ENCODE measurements at regions not wholly inside any gene's neighbourhood (a gene's known extent, or its start where the extent isn't known, plus 50 kb on each side); places are given as distances from the start of the nearest gene placed in this dataset.

GRCh38 chr22:47556473-47556872 lies 794.0 kb downstream of the TBC1D22A start:
- in situ Hi-C loops (cut with HindIII; ENCODE audit: low pct_unique_long_range_greater_than_20kb, low sequenced_read_pairs), result no loop called here
- DNase-seq (ENCODE audit: low read depth in 1 of 2, low spot score in 1 of 2), result no peak
- TF ChIP-seq JUND (IDR thresholded peaks at IDR 0.05; ENCODE audit: low read depth), result no peak

GRCh38 chr22:47553436-47553835 lies 791.0 kb downstream of the TBC1D22A start:
- in situ Hi-C loops (cut with HindIII; ENCODE audit: low pct_unique_long_range_greater_than_20kb, low sequenced_read_pairs), result no loop called here
- no peak for TF ChIP-seq JUND (IDR thresholded peaks at IDR 0.05; ENCODE audit: low read depth)
- DNase-seq (ENCODE audit: low read depth in 1 of 2, low spot score in 1 of 2), result no peak

GRCh38 chr22:47552541-47553205 lies 790.2 kb downstream of the TBC1D22A start:
- in situ Hi-C loops (cut with HindIII; ENCODE audit: low pct_unique_long_range_greater_than_20kb, low sequenced_read_pairs), result no loop called here
- DNase-seq (ENCODE audit: low read depth in 1 of 2, low spot score in 1 of 2), result no peak
- no peak for TF ChIP-seq JUND (IDR thresholded peaks at IDR 0.05; ENCODE audit: low read depth)

- in situ Hi-C loops (cut with HindIII; ENCODE audit: low pct_unique_long_range_greater_than_20kb, low sequenced_read_pairs), result no loop called here
- DNase-seq (ENCODE audit: low read depth in 1 of 2, low spot score in 1 of 2), result peak in 1 of 2 experiments; percentile 1
- no peak for TF ChIP-seq JUND (IDR thresholded peaks at IDR 0.05; ENCODE audit: low read depth)
These were observed 789.6 kb downstream of the TBC1D22A start for GRCh38 chr22:47552024-47552423.

- no peak for DNase-seq (ENCODE audit: low read depth in 1 of 2, low spot score in 1 of 2)
- in situ Hi-C loops (cut with HindIII; ENCODE audit: low pct_unique_long_range_greater_than_20kb, low sequenced_read_pairs), result no loop called here
- TF ChIP-seq JUND (IDR thresholded peaks at IDR 0.05; ENCODE audit: low read depth), result no peak
These were observed 789.0 kb downstream of the TBC1D22A start for GRCh38 chr22:47551431-47551775.

GRCh38 chr22:47550524-47551430 lies 788.3 kb downstream of the TBC1D22A start:
- DNase-seq (ENCODE audit: low read depth in 1 of 2, low spot score in 1 of 2), result no peak
- in situ Hi-C loops (cut with HindIII; ENCODE audit: low pct_unique_long_range_greater_than_20kb, low sequenced_read_pairs), result no loop called here
- TF ChIP-seq JUND (IDR thresholded peaks at IDR 0.05; ENCODE audit: low read depth), result no peak

GRCh38 chr22:47549741-47550340 lies 787.4 kb downstream of the TBC1D22A start:
- in situ Hi-C loops (cut with HindIII; ENCODE audit: low pct_unique_long_range_greater_than_20kb, low sequenced_read_pairs), result no loop called here
- no peak for DNase-seq (ENCODE audit: low read depth in 1 of 2, low spot score in 1 of 2)
- no peak for TF ChIP-seq JUND (IDR thresholded peaks at IDR 0.05; ENCODE audit: low read depth)

GRCh38 chr22:47548953-47549740 lies 786.7 kb downstream of the TBC1D22A start:
- in situ Hi-C loops (cut with HindIII; ENCODE audit: low pct_unique_long_range_greater_than_20kb, low sequenced_read_pairs), result no loop called here
- TF ChIP-seq JUND (IDR thresholded peaks at IDR 0.05; ENCODE audit: low read depth), result no peak
- no peak for DNase-seq (ENCODE audit: low read depth in 1 of 2, low spot score in 1 of 2)

- TF ChIP-seq JUND (IDR thresholded peaks at IDR 0.05; ENCODE audit: low read depth), result no peak
- no peak for DNase-seq (ENCODE audit: low read depth in 1 of 2, low spot score in 1 of 2)
- in situ Hi-C loops (cut with HindIII; ENCODE audit: low pct_unique_long_range_greater_than_20kb, low sequenced_read_pairs), result no loop called here
These were observed 785.6 kb downstream of the TBC1D22A start for GRCh38 chr22:47547881-47548650.

- in situ Hi-C loops (cut with HindIII; ENCODE audit: low pct_unique_long_range_greater_than_20kb, low sequenced_read_pairs), result no loop called here
- no peak for TF ChIP-seq JUND (IDR thresholded peaks at IDR 0.05; ENCODE audit: low read depth)
- no peak for DNase-seq (ENCODE audit: low read depth in 1 of 2, low spot score in 1 of 2)
These were observed 784.8 kb downstream of the TBC1D22A start for GRCh38 chr22:47547239-47547661.

- no peak for TF ChIP-seq JUND (IDR thresholded peaks at IDR 0.05; ENCODE audit: low read depth)
- no peak for DNase-seq (ENCODE audit: low read depth in 1 of 2, low spot score in 1 of 2)
- in situ Hi-C loops (cut with HindIII; ENCODE audit: low pct_unique_long_range_greater_than_20kb, low sequenced_read_pairs), result no loop called here
These were observed 782.2 kb downstream of the TBC1D22A start for GRCh38 chr22:47544696-47545095.

- TF ChIP-seq JUND (IDR thresholded peaks at IDR 0.05; ENCODE audit: low read depth), result no peak
- DNase-seq (ENCODE audit: low read depth in 1 of 2, low spot score in 1 of 2), result no peak
- in situ Hi-C loops (cut with HindIII; ENCODE audit: low pct_unique_long_range_greater_than_20kb, low sequenced_read_pairs), result no loop called here
These were observed 781.0 kb downstream of the TBC1D22A start for GRCh38 chr22:47543447-47543846.
